GM12878 (cell line): ENCODE measurements at regions not wholly inside any gene's neighbourhood (a gene's known extent, or its start where the extent isn't known, plus 50 kb on each side); places are given as distances from the start of the nearest gene placed in this dataset.

Source experiments
- ATAC-seq: fragments of 200-7000 bp; cut with Tn5 transposase; 3 replicates; pipeline ENCODE4 v1.9.1; 2020; ENCODE audit warnings: mild to moderate bottlenecking, moderate library complexity
- BruUV-seq: library from RNA; stranded (reverse); fragments of 400-500 nt; replicated peaks from 2 replicates; lab custom pipeline; 2021; lab: Mats Ljungman, UMichigan
- CTCF ChIA-PET: fragments of 300-600 bp; sonication (Branson Sonifier 250); formaldehyde crosslinking; extraction: SDS; loops from one replicate; lab custom pipeline; 2021; ENCODE audit warnings: inconsistent platforms; lab: Yijun Ruan, JAX
- POLR2A ChIA-PET: fragments of 350-600 bp; formaldehyde crosslinking; extraction: SDS; loops from one replicate; lab custom pipeline; 2021; ENCODE audit warnings: inconsistent platforms; lab: Charles Lee
- RAD21 ChIA-PET: fragments of 300-600 bp; sonication (Branson Sonifier 250); formaldehyde crosslinking; loops from one replicate; lab custom pipeline; 2023; ENCODE audit warnings: antibody characterized with exemption; ENCODE audit not compliant: unreplicated experiment; lab: Charles Lee
- SMC1A ChIA-PET: fragments of 300-600 bp; sonication (Branson Sonifier 250); formaldehyde crosslinking; loops from one replicate; lab custom pipeline; 2023; ENCODE audit not compliant: unreplicated experiment, uncharacterized antibody; lab: Charles Lee
- DNase-seq: peaks from one replicate; pipeline ENCODE4 v3.0.0-alpha.2; 2011; ENCODE audit warnings: low read depth, low spot score
- FAIRE-seq: peaks from 3 replicates; lab custom pipeline; 2011; peaks lifted over from hg19 to GRCh38; lab: Jason Lieb, UNC
- H2AFZ ChIP-seq: 2 replicates; pipeline ENCODE4 v1.6.0; 2011; ENCODE audit warnings: low read depth, low read length, control low read depth; ENCODE audit not compliant: control insufficient read depth
- H3K27ac ChIP-seq: 2 replicates; pipeline ENCODE4 v1.5.1; 2011; ENCODE audit warnings: control low read depth; ENCODE audit not compliant: control insufficient read depth, insufficient read depth
- H3K27me3 ChIP-seq, 2 experiments: replicated peaks in 1 of 2; 2 replicates each; pipeline versions ENCODE4 v1.6.0 to v1.6.1; 2011; ENCODE audit warnings: low read length in 1 of 2; ENCODE audit not compliant: control insufficient read depth in 2 of 2, insufficient read depth in 2 of 2
- H3K36me3 ChIP-seq, 2 experiments: 2 replicates each; pipeline ENCODE4 v1.5.1; 2011; ENCODE audit warnings: low read length in 1 of 2; ENCODE audit not compliant: control insufficient read depth in 2 of 2, insufficient read depth in 2 of 2
- H3K4me1 ChIP-seq: 2 replicates; pipeline ENCODE4 v1.6.1; 2011; ENCODE audit warnings: mild to moderate bottlenecking, low read length, moderate library complexity, mixed read lengths; ENCODE audit not compliant: control insufficient read depth, insufficient read depth
- H3K4me2 ChIP-seq: 2 replicates; pipeline ENCODE4 v1.6.0; 2011; ENCODE audit warnings: control low read depth; ENCODE audit not compliant: control insufficient read depth, insufficient read depth
- H3K4me3 ChIP-seq: fragments of 200-600 bp; sonication (generic); 2 replicates; pipeline ENCODE4 v1.5.1; 2016
- H3K79me2 ChIP-seq: 2 replicates; pipeline ENCODE4 v1.6.0; 2011; ENCODE audit warnings: low read length; ENCODE audit not compliant: control insufficient read depth, insufficient read depth
- H3K9ac ChIP-seq: 2 replicates; pipeline ENCODE4 v1.8.0; 2011; ENCODE audit warnings: low read length, control low read depth, mixed read lengths; ENCODE audit not compliant: control insufficient read depth, insufficient read depth
- H3K9me3 ChIP-seq: replicated peaks from 3 replicates; pipeline ENCODE4 v1.5.1; 2011; ENCODE audit warnings: mild to moderate bottlenecking, low read length; ENCODE audit not compliant: control insufficient read depth, insufficient read depth
- H4K20me1 ChIP-seq: 2 replicates; pipeline ENCODE4 v1.6.0; 2011; ENCODE audit not compliant: control insufficient read depth, insufficient read depth
- BMI1 ChIP-seq: fragments of 450-650 bp; IDR thresholded peaks from 2 replicates; pipeline ENCODE4 v1.6.1; 2016; ENCODE audit warnings: mild to moderate bottlenecking, moderate library complexity, borderline replicate concordance
- BRCA1 ChIP-seq: IDR thresholded peaks from 2 replicates; pipeline ENCODE4 v1.6.1; 2011; ENCODE audit warnings: low read depth, low read length, improper control_type of control experiment
- CBFB ChIP-seq: IDR thresholded peaks from 2 replicates; pipeline ENCODE4 v1.6.1; 2016; ENCODE audit warnings: antibody characterized with exemption, low read depth
- ELK1 ChIP-seq: IDR thresholded peaks from 2 replicates; pipeline ENCODE4 v1.6.1; 2012; ENCODE audit warnings: low read depth, low read length, improper control_type of control experiment
- ESRRA ChIP-seq: IDR thresholded peaks from 2 replicates; pipeline ENCODE4 v1.6.1; 2012; ENCODE audit warnings: mild to moderate bottlenecking, low read length, improper control_type of control experiment
- KLF5 ChIP-seq: fragments of 450-650 bp; IDR thresholded peaks from 2 replicates; pipeline ENCODE4 v1.6.1; 2014; ENCODE audit warnings: mild to moderate bottlenecking; ENCODE audit not compliant: partially characterized antibody
- NR2C2 ChIP-seq: IDR thresholded peaks from 2 replicates; pipeline ENCODE4 v1.6.1; 2011; ENCODE audit warnings: borderline replicate concordance, low read depth; ENCODE audit not compliant: control insufficient read depth, insufficient read length
- PBX3 ChIP-seq: IDR thresholded peaks from 2 replicates; pipeline ENCODE4 v1.6.1; 2011; ENCODE audit warnings: mild to moderate bottlenecking, low read depth, low read length, moderate library complexity; ENCODE audit not compliant: insufficient replicate concordance
- PML ChIP-seq: IDR thresholded peaks from 2 replicates; pipeline ENCODE4 v1.6.1; 2012; ENCODE audit warnings: low read length, inconsistent platforms
- RCOR1 ChIP-seq: conservative IDR thresholded peaks from 2 replicates; pipeline ENCODE4 v1.6.1; 2012; ENCODE audit warnings: low read depth, low read length, improper control_type of control experiment
- RELA ChIP-seq: fragments of 450-650 bp; IDR thresholded peaks from 2 replicates; pipeline ENCODE4 v1.8.0; 2014; ENCODE audit warnings: borderline replicate concordance; ENCODE audit not compliant: partially characterized antibody
- RELB ChIP-seq: fragments of 450-650 bp; IDR thresholded peaks from 2 replicates; pipeline ENCODE4 v1.6.1; 2017; ENCODE audit warnings: low read depth, mild to moderate bottlenecking, moderate library complexity
- SIN3A ChIP-seq: IDR thresholded peaks from 2 replicates; pipeline ENCODE4 v1.6.1; 2012; ENCODE audit warnings: low read depth, low read length, improper control_type of control experiment
- SREBF2 ChIP-seq: IDR thresholded peaks from 2 replicates; pipeline ENCODE4 v1.6.1; 2012; ENCODE audit warnings: mild to moderate bottlenecking, low read length
- SUPT20H ChIP-seq: IDR thresholded peaks from 2 replicates; pipeline ENCODE4 v1.6.1; 2011; ENCODE audit warnings: low read depth, mild to moderate bottlenecking, low read length, moderate library complexity, borderline replicate concordance; ENCODE audit not compliant: control insufficient read depth
- SUZ12 ChIP-seq: fragments of 200-600 bp; sonication (generic); IDR thresholded peaks from one replicate; pipeline ENCODE4 v1.6.1; 2018; ENCODE audit warnings: antibody characterized with exemption, mild to moderate bottlenecking; ENCODE audit not compliant: unreplicated experiment
- TCF12 ChIP-seq: IDR thresholded peaks from 2 replicates; pipeline ENCODE4 v1.6.1; 2011; ENCODE audit warnings: low read depth, mild to moderate bottlenecking, low read length
- WRNIP1 ChIP-seq: IDR thresholded peaks from 2 replicates; pipeline ENCODE4 v1.6.1; 2011; ENCODE audit warnings: low read depth, low read length, improper control_type of control experiment, borderline replicate concordance
- in situ Hi-C: fragments of 300-500 bp; cut with MboI; formaldehyde crosslinking; loops from 9 replicates; pipeline ENCODE4 v1.14.3; 2018; ENCODE audit warnings: mixed read lengths
- intact Hi-C: fragments of 100-400 bp; cut with micrococcal nuclease; formaldehyde crosslinking; loops from one replicate; pipeline ENCODE4 v1.14.2; 2022; ENCODE audit not compliant: unreplicated experiment

GRCh38 chr5:68381909-68382308 lies 166.4 kb downstream of the PIK3R1 start (continued):
- TF ChIP-seq BRCA1 (no peak), RCOR1 (no peak), NR2C2 (no peak), WRNIP1 (no peak), SREBF2 (no peak)

GRCh38 chr5:68382640-68383039 lies 167.1 kb downstream of the PIK3R1 start:
- Histone ChIP-seq H3K79me2 (no peaks in the 10 kb centered on the region), H3K27ac (no peak overlapping the region), H3K4me2 (no peak overlapping the region), H4K20me1 (no peaks in the 10 kb centered on the region), H3K4me3 (no peak overlapping the region), H3K9ac (no peak overlapping the region), H3K9me3 (no peaks in the 10 kb centered on the region), H2AFZ (no peak overlapping the region), H3K36me3 (no peaks in the 10 kb centered on the region), H3K4me1 (peaks cover 12% of the 10 kb centered on the region), H3K27me3 (no peaks in the 10 kb centered on the region)
- POLR2A ChIA-PET, result no interaction called here
- in situ Hi-C loops, result no loop called here
- DNase-seq (no peak), FAIRE-seq (no peak), ATAC-seq (no peak)
- CTCF ChIA-PET, result no interaction called here
- intact Hi-C loops, result no loop called here
- BruUV-seq, result no TSS peak
- TF ChIP-seq TCF12, result no peak
- TF ChIP-seq RELA, result no peak
- TF ChIP-seq ELK1, result no peak
- TF ChIP-seq CBFB, result no peak
- TF ChIP-seq PBX3, result no peak
- no peak for TF ChIP-seq SUPT20H
- no peak for TF ChIP-seq SUZ12
- TF ChIP-seq KLF5, result no peak
- TF ChIP-seq ESRRA, result no peak
- no peak for TF ChIP-seq RELB
- TF ChIP-seq PML, result no peak
- no peak for TF ChIP-seq SIN3A
- no peak for TF ChIP-seq BMI1
- SMC1A ChIA-PET, result no interaction called here
- RAD21 ChIA-PET, result no interaction called here
